LNCaP clone FGC (cell line): ENCODE measurements at regions not wholly inside any gene's neighbourhood (a gene's known extent, or its start where the extent isn't known, plus 50 kb on each side); places are given as distances from the start of the nearest gene placed in this dataset.

Experiments used
- DNase-seq: peaks from one replicate; pipeline ENCODE4 v3.0.0-alpha.2; 2011; ENCODE audit warnings: low read depth
- H3K4me3 ChIP-seq: 2 replicates; pipeline ENCODE4 v1.5.1; 2011; ENCODE audit warnings: mild to moderate bottlenecking, low read depth, low read length, control low read depth
- CTCF ChIP-seq: IDR thresholded peaks from 2 replicates; pipeline ENCODE4 v1.5.1; 2012; ENCODE audit warnings: mild to moderate bottlenecking; ENCODE audit not compliant: control insufficient read depth, insufficient read depth; ENCODE audit errors: extremely low read depth

- no peak for DNase-seq
- no peak for TF ChIP-seq CTCF
- no peak overlapping the region for H3K4me3 ChIP-seq
Measured at GRCh38 chr15:62833646-62834045, 208.9 kb upstream of the TPM1 start.

GRCh38 chr15:62834686-62835329 is 207.7 kb upstream of the TPM1 start:
- no peak for TF ChIP-seq CTCF
- no peak overlapping the region for H3K4me3 ChIP-seq
- DNase-seq: no peak

GRCh38 chr15:62835351-62835750 is 207.2 kb upstream of the TPM1 start:
- TF ChIP-seq CTCF: no peak
- no peak overlapping the region for H3K4me3 ChIP-seq
- no peak for DNase-seq

GRCh38 chr15:62835762-62836161 is 206.8 kb upstream of the TPM1 start:
- TF ChIP-seq CTCF: no peak
- no peak for DNase-seq
- H3K4me3 ChIP-seq: no peak overlapping the region

GRCh38 chr15:62840526-62841268 is 201.8 kb upstream of the TPM1 start:
- no peak overlapping the region for H3K4me3 ChIP-seq
- no peak for TF ChIP-seq CTCF
- no peak for DNase-seq

GRCh38 chr15:62841269-62841628 is 201.3 kb upstream of the TPM1 start:
- no peak for TF ChIP-seq CTCF
- no peak overlapping the region for H3K4me3 ChIP-seq
- no peak for DNase-seq
